ENCODE measurements at regions not wholly inside any gene's neighbourhood (a gene's known extent, or its start where the extent isn't known, plus 50 kb on each side); places are given as distances from the start of the nearest gene placed in this dataset.

DNA sequence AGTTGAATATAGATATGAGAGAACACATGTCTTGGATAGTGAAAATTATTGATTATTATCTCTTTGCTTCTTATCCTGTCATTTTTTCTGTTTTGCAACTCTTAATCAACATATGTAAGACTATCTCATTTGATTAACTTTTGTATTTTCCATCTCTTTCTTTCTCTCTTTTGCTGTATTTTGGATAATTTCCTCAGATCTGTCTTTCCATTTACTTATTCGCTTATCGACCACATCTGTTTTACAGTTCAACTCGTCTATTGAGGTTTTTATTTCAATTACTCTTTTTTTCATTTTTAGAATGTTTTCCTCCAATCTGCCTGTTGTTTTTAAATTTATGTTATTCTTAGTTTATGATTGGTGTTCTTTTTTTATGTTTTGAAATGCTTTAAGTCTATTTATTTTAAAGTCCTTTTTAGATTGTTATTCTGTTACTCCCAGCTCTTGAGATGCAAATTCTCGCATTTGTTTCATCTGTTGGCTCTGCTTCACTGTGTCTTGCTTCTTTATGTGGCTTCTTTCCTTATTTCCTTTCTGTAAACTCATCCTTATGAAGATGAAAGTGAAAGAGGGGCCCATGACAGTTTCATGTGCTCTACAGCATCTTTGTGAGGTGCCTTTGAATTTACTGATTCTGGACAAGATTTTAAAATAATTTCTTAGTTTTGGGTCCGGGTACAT lies 87.8 kb upstream of the IRX5 start:
- Histone ChIP-seq H3K79me2 (replicated peaks; ENCODE audit: insufficient read depth) (no peaks in the 10 kb centered on the region), H3K4me3 (no peak overlapping the region), H3K36me3 (ENCODE audit: insufficient read depth) (no peaks in the 10 kb centered on the region), H3K4me1 (ENCODE audit: insufficient read depth) (no peaks in the 10 kb centered on the region), H3K27ac (ENCODE audit: low read depth) (no peak overlapping the region), H3K4me2 (no peak overlapping the region), H3K27me3 (ENCODE audit: insufficient read depth) (no peaks in the 10 kb centered on the region), H3K9me2 (ENCODE audit: insufficient read depth) (no peaks in the 10 kb centered on the region), H2AFZ (no peak overlapping the region), H3F3A (replicated peaks; ENCODE audit: low read depth) (no peaks in the 10 kb centered on the region), H4K20me1 (replicated peaks; ENCODE audit: insufficient read depth) (no peaks in the 10 kb centered on the region)
- H3K27ac Mint-ChIP-seq, result no peak overlapping the region
- H3K4me3 Mint-ChIP-seq, result no peak overlapping the region
- peaks cover 30% of the 10 kb centered on the region for H3K9me3 Mint-ChIP-seq
- no peaks in the 10 kb centered on the region for H3K27me3 Mint-ChIP-seq (ENCODE audit: insufficient read depth, low read depth, poor library complexity)
- DNase-seq (ENCODE audit: low spot score) (no peak), ATAC-seq (no peak)
- peaks cover 22% of the 10 kb centered on the region; the same call in 2 of the 3 replicates for H3K36me3 Mint-ChIP-seq (ENCODE audit: low read depth)
- no peaks in the 10 kb centered on the region for H3K4me1 Mint-ChIP-seq
- no peak for TF ChIP-seq POLR2AphosphoS5 (IDR thresholded peaks at IDR 0.05; ENCODE audit: low read depth)
- TF ChIP-seq, protein P1, sequence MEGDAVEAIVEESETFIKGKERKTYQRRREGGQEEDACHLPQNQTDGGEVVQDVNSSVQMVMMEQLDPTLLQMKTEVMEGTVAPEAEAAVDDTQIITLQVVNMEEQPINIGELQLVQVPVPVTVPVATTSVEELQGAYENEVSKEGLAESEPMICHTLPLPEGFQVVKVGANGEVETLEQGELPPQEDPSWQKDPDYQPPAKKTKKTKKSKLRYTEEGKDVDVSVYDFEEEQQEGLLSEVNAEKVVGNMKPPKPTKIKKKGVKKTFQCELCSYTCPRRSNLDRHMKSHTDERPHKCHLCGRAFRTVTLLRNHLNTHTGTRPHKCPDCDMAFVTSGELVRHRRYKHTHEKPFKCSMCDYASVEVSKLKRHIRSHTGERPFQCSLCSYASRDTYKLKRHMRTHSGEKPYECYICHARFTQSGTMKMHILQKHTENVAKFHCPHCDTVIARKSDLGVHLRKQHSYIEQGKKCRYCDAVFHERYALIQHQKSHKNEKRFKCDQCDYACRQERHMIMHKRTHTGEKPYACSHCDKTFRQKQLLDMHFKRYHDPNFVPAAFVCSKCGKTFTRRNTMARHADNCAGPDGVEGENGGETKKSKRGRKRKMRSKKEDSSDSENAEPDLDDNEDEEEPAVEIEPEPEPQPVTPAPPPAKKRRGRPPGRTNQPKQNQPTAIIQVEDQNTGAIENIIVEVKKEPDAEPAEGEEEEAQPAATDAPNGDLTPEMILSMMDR (conservative IDR thresholded peaks at IDR 0.05; ENCODE audit: low read depth in 2 of 2), result no peak
- no peak for TF ChIP-seq CREB1 (CRISPR knock-in tag; IDR thresholded peaks at IDR 0.05; ENCODE audit: low read depth)
- no peak for TF ChIP-seq JUNB (IDR thresholded peaks at IDR 0.05; ENCODE audit: unreplicated experiment)
- no peak for TF ChIP-seq ZNF114 (CRISPR knock-in tag; IDR thresholded peaks at IDR 0.05)
- no peak for TF ChIP-seq NANOG (IDR thresholded peaks at IDR 0.05; ENCODE audit: borderline replicate concordance)
- no peak for TF ChIP-seq ZNF331 (CRISPR knock-in tag; IDR thresholded peaks at IDR 0.05; ENCODE audit: low read depth)
- no peak for TF ChIP-seq EZH2phosphoT487 (IDR thresholded peaks at IDR 0.05; ENCODE audit: unreplicated experiment)
- TF ChIP-seq, protein P2, sequence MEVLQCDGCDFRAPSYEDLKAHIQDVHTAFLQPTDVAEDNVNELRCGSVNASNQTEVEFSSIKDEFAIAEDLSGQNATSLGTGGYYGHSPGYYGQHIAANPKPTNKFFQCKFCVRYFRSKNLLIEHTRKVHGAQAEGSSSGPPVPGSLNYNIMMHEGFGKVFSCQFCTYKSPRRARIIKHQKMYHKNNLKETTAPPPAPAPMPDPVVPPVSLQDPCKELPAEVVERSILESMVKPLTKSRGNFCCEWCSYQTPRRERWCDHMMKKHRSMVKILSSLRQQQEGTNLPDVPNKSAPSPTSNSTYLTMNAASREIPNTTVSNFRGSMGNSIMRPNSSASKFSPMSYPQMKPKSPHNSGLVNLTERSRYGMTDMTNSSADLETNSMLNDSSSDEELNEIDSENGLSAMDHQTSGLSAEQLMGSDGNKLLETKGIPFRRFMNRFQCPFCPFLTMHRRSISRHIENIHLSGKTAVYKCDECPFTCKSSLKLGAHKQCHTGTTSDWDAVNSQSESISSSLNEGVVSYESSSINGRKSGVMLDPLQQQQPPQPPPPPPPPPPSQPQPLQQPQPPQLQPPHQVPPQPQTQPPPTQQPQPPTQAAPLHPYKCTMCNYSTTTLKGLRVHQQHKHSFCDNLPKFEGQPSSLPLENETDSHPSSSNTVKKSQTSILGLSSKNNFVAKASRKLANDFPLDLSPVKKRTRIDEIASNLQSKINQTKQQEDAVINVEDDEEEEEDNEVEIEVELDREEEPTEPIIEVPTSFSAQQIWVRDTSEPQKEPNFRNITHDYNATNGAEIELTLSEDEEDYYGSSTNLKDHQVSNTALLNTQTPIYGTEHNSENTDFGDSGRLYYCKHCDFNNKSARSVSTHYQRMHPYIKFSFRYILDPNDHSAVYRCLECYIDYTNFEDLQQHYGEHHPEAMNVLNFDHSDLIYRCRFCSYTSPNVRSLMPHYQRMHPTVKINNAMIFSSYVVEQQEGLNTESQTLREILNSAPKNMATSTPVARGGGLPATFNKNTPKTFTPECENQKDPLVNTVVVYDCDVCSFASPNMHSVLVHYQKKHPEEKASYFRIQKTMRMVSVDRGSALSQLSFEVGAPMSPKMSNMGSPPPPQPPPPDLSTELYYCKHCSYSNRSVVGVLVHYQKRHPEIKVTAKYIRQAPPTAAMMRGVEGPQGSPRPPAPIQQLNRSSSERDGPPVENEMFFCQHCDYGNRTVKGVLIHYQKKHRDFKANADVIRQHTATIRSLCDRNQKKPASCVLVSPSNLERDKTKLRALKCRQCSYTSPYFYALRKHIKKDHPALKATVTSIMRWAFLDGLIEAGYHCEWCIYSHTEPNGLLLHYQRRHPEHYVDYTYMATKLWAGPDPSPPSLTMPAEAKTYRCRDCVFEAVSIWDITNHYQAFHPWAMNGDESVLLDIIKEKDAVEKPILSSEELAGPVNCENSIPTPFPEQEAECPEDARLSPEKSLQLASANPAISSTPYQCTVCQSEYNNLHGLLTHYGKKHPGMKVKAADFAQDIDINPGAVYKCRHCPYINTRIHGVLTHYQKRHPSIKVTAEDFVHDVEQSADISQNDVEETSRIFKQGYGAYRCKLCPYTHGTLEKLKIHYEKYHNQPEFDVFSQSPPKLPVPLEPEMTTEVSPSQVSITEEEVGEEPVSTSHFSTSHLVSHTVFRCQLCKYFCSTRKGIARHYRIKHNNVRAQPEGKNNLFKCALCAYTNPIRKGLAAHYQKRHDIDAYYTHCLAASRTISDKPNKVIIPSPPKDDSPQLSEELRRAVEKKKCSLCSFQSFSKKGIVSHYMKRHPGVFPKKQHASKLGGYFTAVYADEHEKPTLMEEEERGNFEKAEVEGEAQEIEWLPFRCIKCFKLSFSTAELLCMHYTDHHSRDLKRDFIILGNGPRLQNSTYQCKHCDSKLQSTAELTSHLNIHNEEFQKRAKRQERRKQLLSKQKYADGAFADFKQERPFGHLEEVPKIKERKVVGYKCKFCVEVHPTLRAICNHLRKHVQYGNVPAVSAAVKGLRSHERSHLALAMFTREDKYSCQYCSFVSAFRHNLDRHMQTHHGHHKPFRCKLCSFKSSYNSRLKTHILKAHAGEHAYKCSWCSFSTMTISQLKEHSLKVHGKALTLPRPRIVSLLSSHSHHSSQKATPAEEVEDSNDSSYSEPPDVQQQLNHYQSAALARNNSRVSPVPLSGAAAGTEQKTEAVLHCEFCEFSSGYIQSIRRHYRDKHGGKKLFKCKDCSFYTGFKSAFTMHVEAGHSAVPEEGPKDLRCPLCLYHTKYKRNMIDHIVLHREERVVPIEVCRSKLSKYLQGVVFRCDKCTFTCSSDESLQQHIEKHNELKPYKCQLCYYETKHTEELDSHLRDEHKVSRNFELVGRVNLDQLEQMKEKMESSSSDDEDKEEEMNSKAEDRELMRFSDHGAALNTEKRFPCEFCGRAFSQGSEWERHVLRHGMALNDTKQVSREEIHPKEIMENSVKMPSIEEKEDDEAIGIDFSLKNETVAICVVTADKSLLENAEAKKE (CRISPR knock-in tag; IDR thresholded peaks at IDR 0.05), result no peak
- TF ChIP-seq, protein P3, sequence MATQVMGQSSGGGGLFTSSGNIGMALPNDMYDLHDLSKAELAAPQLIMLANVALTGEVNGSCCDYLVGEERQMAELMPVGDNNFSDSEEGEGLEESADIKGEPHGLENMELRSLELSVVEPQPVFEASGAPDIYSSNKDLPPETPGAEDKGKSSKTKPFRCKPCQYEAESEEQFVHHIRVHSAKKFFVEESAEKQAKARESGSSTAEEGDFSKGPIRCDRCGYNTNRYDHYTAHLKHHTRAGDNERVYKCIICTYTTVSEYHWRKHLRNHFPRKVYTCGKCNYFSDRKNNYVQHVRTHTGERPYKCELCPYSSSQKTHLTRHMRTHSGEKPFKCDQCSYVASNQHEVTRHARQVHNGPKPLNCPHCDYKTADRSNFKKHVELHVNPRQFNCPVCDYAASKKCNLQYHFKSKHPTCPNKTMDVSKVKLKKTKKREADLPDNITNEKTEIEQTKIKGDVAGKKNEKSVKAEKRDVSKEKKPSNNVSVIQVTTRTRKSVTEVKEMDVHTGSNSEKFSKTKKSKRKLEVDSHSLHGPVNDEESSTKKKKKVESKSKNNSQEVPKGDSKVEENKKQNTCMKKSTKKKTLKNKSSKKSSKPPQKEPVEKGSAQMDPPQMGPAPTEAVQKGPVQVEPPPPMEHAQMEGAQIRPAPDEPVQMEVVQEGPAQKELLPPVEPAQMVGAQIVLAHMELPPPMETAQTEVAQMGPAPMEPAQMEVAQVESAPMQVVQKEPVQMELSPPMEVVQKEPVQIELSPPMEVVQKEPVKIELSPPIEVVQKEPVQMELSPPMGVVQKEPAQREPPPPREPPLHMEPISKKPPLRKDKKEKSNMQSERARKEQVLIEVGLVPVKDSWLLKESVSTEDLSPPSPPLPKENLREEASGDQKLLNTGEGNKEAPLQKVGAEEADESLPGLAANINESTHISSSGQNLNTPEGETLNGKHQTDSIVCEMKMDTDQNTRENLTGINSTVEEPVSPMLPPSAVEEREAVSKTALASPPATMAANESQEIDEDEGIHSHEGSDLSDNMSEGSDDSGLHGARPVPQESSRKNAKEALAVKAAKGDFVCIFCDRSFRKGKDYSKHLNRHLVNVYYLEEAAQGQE (IDR thresholded peaks at IDR 0.05; ENCODE audit: unreplicated experiment), result no peak
- TF ChIP-seq STAT1 (IDR thresholded peaks at IDR 0.05; ENCODE audit: unreplicated experiment), result no peak
- no peak for TF ChIP-seq EZH2 (IDR thresholded peaks at IDR 0.05; ENCODE audit: low read depth, unreplicated experiment)
